ENCODE measurements at regions not wholly inside any gene's neighbourhood (a gene's known extent, or its start where the extent isn't known, plus 50 kb on each side); places are given as distances from the start of the nearest gene placed in this dataset.

- peak in 1 of 2 experiments; percentile 32 for TF ChIP-seq E2F6 (IDR thresholded peaks at IDR 0.05; ENCODE audit: borderline replicate concordance in 1 of 2, extremely low read depth in 1 of 2, insufficient read depth in 1 of 2, insufficient read length in 1 of 2, low read depth in 1 of 2, low read length in 1 of 2, poor library complexity in 1 of 2, severe bottlenecking in 1 of 2)
- TF ChIP-seq PKNOX1 (IDR thresholded peaks at IDR 0.05): peak; percentile 98
- TF ChIP-seq ZBTB7A (IDR thresholded peaks at IDR 0.05; ENCODE audit: borderline replicate concordance, control insufficient read depth, low read depth, low read length): peak; percentile 40; the same call in 1 of the 2 replicates
- TF ChIP-seq, protein P1, sequence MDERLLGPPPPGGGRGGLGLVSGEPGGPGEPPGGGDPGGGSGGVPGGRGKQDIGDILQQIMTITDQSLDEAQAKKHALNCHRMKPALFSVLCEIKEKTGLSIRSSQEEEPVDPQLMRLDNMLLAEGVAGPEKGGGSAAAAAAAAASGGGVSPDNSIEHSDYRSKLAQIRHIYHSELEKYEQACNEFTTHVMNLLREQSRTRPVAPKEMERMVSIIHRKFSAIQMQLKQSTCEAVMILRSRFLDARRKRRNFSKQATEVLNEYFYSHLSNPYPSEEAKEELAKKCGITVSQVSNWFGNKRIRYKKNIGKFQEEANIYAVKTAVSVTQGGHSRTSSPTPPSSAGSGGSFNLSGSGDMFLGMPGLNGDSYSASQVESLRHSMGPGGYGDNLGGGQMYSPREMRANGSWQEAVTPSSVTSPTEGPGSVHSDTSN (CRISPR knock-in tag; IDR thresholded peaks at IDR 0.05; ENCODE audit: low read depth): peak; percentile 64
- TF ChIP-seq, protein P1 (tag; conservative IDR thresholded peaks at IDR 0.05; ENCODE audit: low read depth): peak; percentile 93
- TF ChIP-seq RB1 (IDR thresholded peaks at IDR 0.05; ENCODE audit: low read depth): peak; percentile 39; the same call in 1 of the 2 replicates
- 0 out of 4 replicates have a peak, but pooled peaks of 1 of the 2 experiments have one; percentile 55 for TF ChIP-seq KDM4B (IDR thresholded peaks at IDR 0.05; ENCODE audit: borderline replicate concordance in 2 of 2, low read depth in 1 of 2)
- TF ChIP-seq ZBTB5 (IDR thresholded peaks at IDR 0.05): no peak
- TF ChIP-seq MCM5 (IDR thresholded peaks at IDR 0.05; ENCODE audit: low read depth): no peak
- TF ChIP-seq CBX2 (IDR thresholded peaks at IDR 0.05; ENCODE audit: insufficient read depth, low read length, poor library complexity, severe bottlenecking): no peak
- TF ChIP-seq ETV1 (tag; conservative IDR thresholded peaks at IDR 0.05; ENCODE audit: low read depth): 0 out of 2 replicates have a peak, but pooled peaks have one; percentile 20
- TF ChIP-seq, protein P2, sequence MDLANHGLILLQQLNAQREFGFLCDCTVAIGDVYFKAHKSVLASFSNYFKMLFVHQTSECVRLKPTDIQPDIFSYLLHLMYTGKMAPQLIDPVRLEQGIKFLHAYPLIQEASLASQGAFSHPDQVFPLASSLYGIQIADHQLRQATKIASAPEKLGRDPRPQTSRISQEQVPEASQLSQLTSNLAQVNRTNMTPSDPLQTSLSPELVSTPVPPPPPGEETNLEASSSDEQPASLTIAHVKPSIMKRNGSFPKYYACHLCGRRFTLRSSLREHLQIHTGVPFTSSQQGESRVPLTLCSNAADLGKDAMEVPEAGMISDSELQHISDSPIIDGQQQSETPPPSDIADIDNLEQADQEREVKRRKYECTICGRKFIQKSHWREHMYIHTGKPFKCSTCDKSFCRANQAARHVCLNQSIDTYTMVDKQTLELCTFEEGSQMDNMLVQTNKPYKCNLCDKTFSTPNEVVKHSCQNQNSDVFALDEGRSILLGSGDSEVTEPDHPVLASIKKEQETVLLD (IDR thresholded peaks at IDR 0.05): 0 out of 2 replicates have a peak, but pooled peaks have one; percentile 16
- no peak for TF ChIP-seq ZNF76 (CRISPR knock-in tag; IDR thresholded peaks at IDR 0.05; ENCODE audit: borderline replicate concordance)
- TF ChIP-seq ARHGAP35 (IDR thresholded peaks at IDR 0.05; ENCODE audit: partially characterized antibody): peak; percentile 84
- peak; percentile 45 for TF ChIP-seq RBFOX2 (IDR thresholded peaks at IDR 0.05; ENCODE audit: low read depth, low read length)
- no peak for TF ChIP-seq TAF9B (IDR thresholded peaks at IDR 0.05; ENCODE audit: partially characterized antibody)
- no peak for TF ChIP-seq FOXA1 (IDR thresholded peaks at IDR 0.05; ENCODE audit: borderline replicate concordance)
- peak; percentile 22 for TF ChIP-seq HNRNPLL (IDR thresholded peaks at IDR 0.05; ENCODE audit: low read depth, low read length, poor library complexity, severe bottlenecking)
- TF ChIP-seq CTBP1 (IDR thresholded peaks at IDR 0.05; ENCODE audit: borderline replicate concordance): peak; percentile 32; the same call in 1 of the 2 replicates
Measured at GRCh38 chr1:38783640-38784229, 75.8 kb downstream of the RRAGC start (continued).

Data from K562 (cell line).